Panc1 (cell line): ENCODE measurements at regions not wholly inside any gene's neighbourhood (a gene's known extent, or its start where the extent isn't known, plus 50 kb on each side); places are given as distances from the start of the nearest gene placed in this dataset.

ENCODE experiments used
- ATAC-seq: fragments of 200-7000 bp; cut with Tn5 transposase; 2 replicates; pipeline ENCODE4 v1.9.1; 2020; ENCODE audit warnings: mild to moderate bottlenecking, moderate library complexity
- BruUV-seq: library from RNA; stranded (reverse); fragments of 400-500 nt; replicated peaks from 2 replicates; lab custom pipeline; 2021; lab: Mats Ljungman, UMichigan
- CTCF ChIA-PET: fragments of 300-600 bp; sonication (Branson Sonifier 250); formaldehyde crosslinking; loops from one replicate; lab custom pipeline; 2022; ENCODE audit warnings: antibody characterized with exemption; lab: Charles Lee
- POLR2A ChIA-PET: fragments of 300-600 bp; sonication (Branson Sonifier 250); formaldehyde crosslinking; loops from one replicate; lab custom pipeline; 2022; ENCODE audit warnings: antibody characterized with exemption; lab: Charles Lee
- DNase-seq: peaks from one replicate; pipeline ENCODE4 v3.0.0-alpha.2; 2010; ENCODE audit warnings: low read depth, low spot score
- H3K27ac ChIP-seq: 2 replicates; pipeline ENCODE4 v1.5.1; 2011; ENCODE audit warnings: mild to moderate bottlenecking, low read length, inconsistent platforms
- H3K27me3 ChIP-seq: fragments of 200-500 bp; sonication (Bioruptor generic); 2 replicates; pipeline ENCODE4 v1.6.0; 2014; ENCODE audit warnings: low read length, inconsistent platforms; ENCODE audit not compliant: control insufficient read depth, insufficient read depth
- H3K36me3 ChIP-seq: fragments of 200-500 bp; sonication (Bioruptor generic); 2 replicates; pipeline ENCODE4 v1.5.1; 2014; ENCODE audit warnings: inconsistent platforms, mild to moderate bottlenecking, low read length, moderate library complexity; ENCODE audit not compliant: control insufficient read depth, insufficient read depth
- H3K4me1 ChIP-seq: 2 replicates; pipeline ENCODE4 v1.5.1; 2011; ENCODE audit warnings: inconsistent platforms, mild to moderate bottlenecking, low read length, moderate library complexity; ENCODE audit not compliant: control insufficient read depth, insufficient read depth
- H3K4me3 ChIP-seq, 2 experiments: 2 replicates each; pipeline ENCODE4 v1.5.1; 2011 to 2012; ENCODE audit warnings: low read depth in 2 of 2, low read length in 2 of 2, mild to moderate bottlenecking in 2 of 2, inconsistent platforms in 1 of 2, moderate library complexity in 1 of 2
- H3K9me3 ChIP-seq: fragments of 200-500 bp; sonication (Bioruptor generic); 2 replicates; pipeline ENCODE4 v1.5.1; 2014; ENCODE audit warnings: low read depth, mild to moderate bottlenecking, inconsistent platforms, low read length, moderate library complexity; ENCODE audit not compliant: control insufficient read depth, insufficient read depth
- CTCF ChIP-seq: fragments of 450-650 bp; IDR thresholded peaks from 2 replicates; pipeline ENCODE4 v1.5.1; 2017; ENCODE audit warnings: mild to moderate bottlenecking
- POLR2AphosphoS5 ChIP-seq: IDR thresholded peaks from 2 replicates; pipeline ENCODE4 v1.6.1; 2012; ENCODE audit warnings: mild to moderate bottlenecking, low read depth, low read length, moderate library complexity
- SIN3A ChIP-seq: IDR thresholded peaks from 2 replicates; pipeline ENCODE4 v1.6.1; 2012; ENCODE audit warnings: low read depth, mild to moderate bottlenecking, low read length, moderate library complexity, borderline replicate concordance; ENCODE audit not compliant: insufficient read depth
- TCF7L2 ChIP-seq: IDR thresholded peaks from 2 replicates; pipeline ENCODE4 v1.6.1; 2011; ENCODE audit warnings: mild to moderate bottlenecking, low read depth, low read length, inconsistent platforms
- in situ Hi-C: cut with HindIII; loops from 2 replicates; pipeline ENCODE4 v1.10.0; 2016; ENCODE audit warnings: low sequenced_read_pairs, low pct_unique_long_range_greater_than_20kb
- intact Hi-C: fragments of 100-400 bp; cut with micrococcal nuclease; formaldehyde crosslinking; loops from one replicate; pipeline ENCODE4 v1.10.0; 2022; ENCODE audit not compliant: unreplicated experiment
- TF ChIP-seq, protein P1 (sequence below), 2 experiments: IDR thresholded peaks; 2 replicates each; pipeline ENCODE4 v1.6.1; 2011 to 2012; ENCODE audit warnings: low read depth in 2 of 2, control low read depth in 1 of 2, low read length in 1 of 2, mild to moderate bottlenecking in 1 of 2, moderate library complexity in 1 of 2; ENCODE audit not compliant: insufficient read depth in 1 of 2

DNA sequence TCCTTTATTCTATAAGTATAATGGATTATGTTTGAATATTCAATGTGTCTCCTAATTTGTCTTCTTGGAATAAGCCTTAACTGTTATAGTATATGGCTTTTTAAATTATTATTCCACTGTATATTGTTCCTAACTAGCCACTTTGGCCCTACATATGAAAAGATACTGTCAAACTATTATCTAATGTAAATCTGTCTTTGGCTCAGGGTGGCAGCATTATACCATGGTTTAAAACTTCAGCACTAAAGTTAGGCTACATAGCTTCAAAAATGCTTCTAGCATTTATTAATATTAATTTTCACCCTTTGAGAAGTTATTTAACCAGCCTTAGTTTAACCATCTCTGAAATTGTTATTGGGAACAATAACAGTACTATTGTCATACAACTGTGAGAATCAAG is 543.1 kb upstream of the MBL2 start:
- intact Hi-C loops: no loop called here
- Histone ChIP-seq H3K4me3 (no peak overlapping the region), H3K36me3 (no peaks in the 10 kb centered on the region), H3K9me3 (no peaks in the 10 kb centered on the region), H3K4me1 (no peaks in the 10 kb centered on the region), H3K27ac (no peak overlapping the region), H3K27me3 (no peaks in the 10 kb centered on the region)
- no peak for TF ChIP-seq SIN3A
- TF ChIP-seq, protein P1, sequence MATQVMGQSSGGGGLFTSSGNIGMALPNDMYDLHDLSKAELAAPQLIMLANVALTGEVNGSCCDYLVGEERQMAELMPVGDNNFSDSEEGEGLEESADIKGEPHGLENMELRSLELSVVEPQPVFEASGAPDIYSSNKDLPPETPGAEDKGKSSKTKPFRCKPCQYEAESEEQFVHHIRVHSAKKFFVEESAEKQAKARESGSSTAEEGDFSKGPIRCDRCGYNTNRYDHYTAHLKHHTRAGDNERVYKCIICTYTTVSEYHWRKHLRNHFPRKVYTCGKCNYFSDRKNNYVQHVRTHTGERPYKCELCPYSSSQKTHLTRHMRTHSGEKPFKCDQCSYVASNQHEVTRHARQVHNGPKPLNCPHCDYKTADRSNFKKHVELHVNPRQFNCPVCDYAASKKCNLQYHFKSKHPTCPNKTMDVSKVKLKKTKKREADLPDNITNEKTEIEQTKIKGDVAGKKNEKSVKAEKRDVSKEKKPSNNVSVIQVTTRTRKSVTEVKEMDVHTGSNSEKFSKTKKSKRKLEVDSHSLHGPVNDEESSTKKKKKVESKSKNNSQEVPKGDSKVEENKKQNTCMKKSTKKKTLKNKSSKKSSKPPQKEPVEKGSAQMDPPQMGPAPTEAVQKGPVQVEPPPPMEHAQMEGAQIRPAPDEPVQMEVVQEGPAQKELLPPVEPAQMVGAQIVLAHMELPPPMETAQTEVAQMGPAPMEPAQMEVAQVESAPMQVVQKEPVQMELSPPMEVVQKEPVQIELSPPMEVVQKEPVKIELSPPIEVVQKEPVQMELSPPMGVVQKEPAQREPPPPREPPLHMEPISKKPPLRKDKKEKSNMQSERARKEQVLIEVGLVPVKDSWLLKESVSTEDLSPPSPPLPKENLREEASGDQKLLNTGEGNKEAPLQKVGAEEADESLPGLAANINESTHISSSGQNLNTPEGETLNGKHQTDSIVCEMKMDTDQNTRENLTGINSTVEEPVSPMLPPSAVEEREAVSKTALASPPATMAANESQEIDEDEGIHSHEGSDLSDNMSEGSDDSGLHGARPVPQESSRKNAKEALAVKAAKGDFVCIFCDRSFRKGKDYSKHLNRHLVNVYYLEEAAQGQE (IDR thresholded peaks at IDR 0.05; ENCODE audit: insufficient read depth in 1 of 2, low read depth in 2 of 2, low read length in 1 of 2): no peak
- TF ChIP-seq POLR2AphosphoS5: no peak
- no peak for TF ChIP-seq TCF7L2
- no peak for TF ChIP-seq CTCF
- BruUV-seq: no TSS peak
- DNase-seq: no peak
- CTCF ChIA-PET: interaction anchor here (0.6 kb wide), 1 partner anchor 275 kb away, joined by 3 read pairs; no protein-coding TSS in a partner anchor
- no peak for ATAC-seq
- in situ Hi-C loops: no loop called here
- POLR2A ChIA-PET: no interaction called here

GRCh38 chr10:53314876-53315275 is 542.3 kb upstream of the MBL2 start:
- H3K27ac ChIP-seq: no peak overlapping the region
- H3K27me3 ChIP-seq: no peaks in the 10 kb centered on the region
- no TSS peak for BruUV-seq
- TF ChIP-seq, protein P1 (IDR thresholded peaks at IDR 0.05; ENCODE audit: insufficient read depth in 1 of 2, low read depth in 2 of 2, low read length in 1 of 2): no peak
- TF ChIP-seq TCF7L2 (no peak), CTCF (no peak), SIN3A (no peak), POLR2AphosphoS5 (no peak)
- H3K36me3 ChIP-seq: no peaks in the 10 kb centered on the region
- no peak for ATAC-seq
- no peak overlapping the region for H3K4me3 ChIP-seq
- DNase-seq: peak; percentile 43
- ChIA-PET CTCF (no interaction called here), POLR2A (no interaction called here)
- in situ Hi-C loops (no loop called here), intact Hi-C loops (no loop called here)
- no peaks in the 10 kb centered on the region for H3K9me3 ChIP-seq
- no peaks in the 10 kb centered on the region for H3K4me1 ChIP-seq
